HepG2 (cell line): ENCODE measurements at regions not wholly inside any gene's neighbourhood (a gene's known extent, or its start where the extent isn't known, plus 50 kb on each side); places are given as distances from the start of the nearest gene placed in this dataset.

Experiments
- ATAC-seq: fragments of 200-7000 bp; cut with Tn5 transposase; 3 replicates; pipeline ENCODE4 v1.9.1; 2020; ENCODE audit warnings: mild to moderate bottlenecking, moderate library complexity
- BruUV-seq: library from RNA; stranded (reverse); fragments of 400-500 nt; replicated peaks from 2 replicates; lab custom pipeline; 2021; lab: Mats Ljungman, UMichigan
- CTCF ChIA-PET: fragments of 300-600 bp; formaldehyde crosslinking; extraction: SDS; loops from one replicate; lab custom pipeline; 2021; ENCODE audit warnings: low total read pairs, inconsistent platforms, low intra/inter-chr PET ratio; lab: Yijun Ruan, JAX
- POLR2A ChIA-PET: fragments of 350-600 bp; sonication (Branson Sonifier 250); formaldehyde crosslinking; loops from one replicate; lab custom pipeline; 2020; ENCODE audit warnings: antibody characterized with exemption, inconsistent platforms; lab: Yijun Ruan, JAX
- DNase-seq: peaks from one replicate; pipeline ENCODE4 v3.0.0-alpha.2; 2015; ENCODE audit warnings: low spot score
- FAIRE-seq: peaks from 3 replicates; lab custom pipeline; 2011; peaks lifted over from hg19 to GRCh38; lab: Jason Lieb, UNC
- H2AFZ ChIP-seq: one replicate; pipeline ENCODE4 v1.6.1; 2011; ENCODE audit warnings: low read length, inconsistent platforms
- H3K27ac ChIP-seq: fragments of 300-600 bp; 3 replicates; pipeline ENCODE4 v1.8.0; 2011; ENCODE audit warnings: mixed run types, mild to moderate bottlenecking, mixed read lengths, low read length, inconsistent platforms; ENCODE audit not compliant: insufficient read depth; ENCODE audit errors: extremely low read length
- H3K27me3 ChIP-seq, 2 experiments: fragments of 200-600 bp in 1 of 2; 2 replicates in 1 of 2; 3 replicates in 1 of 2; pipeline versions ENCODE4 v1.6.0 to v1.8.0; 2011; ENCODE audit warnings: low read length in 2 of 2, mild to moderate bottlenecking in 2 of 2, moderate library complexity in 2 of 2, inconsistent platforms in 1 of 2; ENCODE audit not compliant: insufficient read depth in 2 of 2, control insufficient read depth in 1 of 2
- H3K36me3 ChIP-seq, 2 experiments: fragments of 200-600 bp in 1 of 2; replicated peaks in 1 of 2; 2 replicates in 1 of 2; 3 replicates in 1 of 2; pipeline versions ENCODE4 v1.5.1 to v1.8.0; 2011; ENCODE audit warnings: low read length in 2 of 2, inconsistent platforms in 1 of 2; ENCODE audit not compliant: insufficient read depth in 2 of 2, control insufficient read depth in 1 of 2
- H3K4me1 ChIP-seq: 2 replicates; pipeline ENCODE4 v1.5.1; 2012; ENCODE audit warnings: low read length, inconsistent platforms; ENCODE audit not compliant: insufficient read depth
- H3K4me2 ChIP-seq: 2 replicates; pipeline ENCODE4 v1.6.0; 2011; ENCODE audit warnings: low read depth, low read length, inconsistent platforms
- H3K4me3 ChIP-seq, 3 experiments: fragments of 200-600 bp in 1 of 3; sonication (generic), shearing (Covaris generic) in 1 of 3; replicated peaks in 1 of 3; 2 replicates each; pipeline ENCODE4 v1.5.1; 2011 to 2016; ENCODE audit warnings: low read length in 3 of 3, inconsistent platforms in 2 of 3, low read depth in 2 of 3, mild to moderate bottlenecking in 2 of 3, control low read depth in 1 of 3, mixed read lengths in 1 of 3; ENCODE audit not compliant: insufficient read depth in 1 of 3
- H3K79me2 ChIP-seq: one replicate; pipeline ENCODE4 v1.6.1; 2011; ENCODE audit warnings: low read length, inconsistent platforms; ENCODE audit not compliant: insufficient read depth
- H3K9ac ChIP-seq: 2 replicates; pipeline ENCODE4 v1.6.0; 2011; ENCODE audit warnings: mild to moderate bottlenecking, low read depth, low read length, inconsistent platforms; ENCODE audit not compliant: insufficient read depth
- H3K9me3 ChIP-seq: 2 replicates; pipeline ENCODE4 v1.5.1; 2012; ENCODE audit warnings: mild to moderate bottlenecking, low read length
- H4K20me1 ChIP-seq: 2 replicates; pipeline ENCODE4 v1.6.0; 2011; ENCODE audit warnings: inconsistent platforms, mild to moderate bottlenecking, low read length, moderate library complexity; ENCODE audit not compliant: insufficient read depth
- AGO1 ChIP-seq: fragments of 200-400 bp; formaldehyde crosslinking; IDR thresholded peaks from 2 replicates; pipeline ENCODE4 v1.6.1; 2017; ENCODE audit warnings: mild to moderate bottlenecking, low read depth, low read length, moderate library complexity; ENCODE audit not compliant: poor library complexity, severe bottlenecking
- EZH2 ChIP-seq: conservative IDR thresholded peaks from 2 replicates; pipeline ENCODE4 v1.6.1; 2012; ENCODE audit warnings: mild to moderate bottlenecking, low read depth, low read length, moderate library complexity
- HMG20B ChIP-seq: conservative IDR thresholded peaks from 2 replicates; pipeline ENCODE4 v1.6.1; 2016; ENCODE audit warnings: missing genetic modification reagents, missing compliant biosample characterization
- RARA ChIP-seq: IDR thresholded peaks from 2 replicates; pipeline ENCODE4 v1.6.1; 2016; ENCODE audit warnings: missing genetic modification reagents, missing compliant biosample characterization
- SRF ChIP-seq: IDR thresholded peaks from 2 replicates; pipeline ENCODE4 v1.6.1; 2011; ENCODE audit warnings: mild to moderate bottlenecking, low read depth, low read length, moderate library complexity
- ZNF432 ChIP-seq: sonication (generic); formaldehyde crosslinking; IDR thresholded peaks from 2 replicates; pipeline ENCODE4 v1.5.0; 2020; ENCODE audit warnings: missing genetic modification reagents, mild to moderate bottlenecking, borderline replicate concordance
- WGBS: methylation state at CpG from one replicate; pipeline ENCODE4 v1.1.6; 2017; ENCODE audit warnings: low lambda C conversion rate; 5-methylcytosine and 5-hydroxymethylcytosine counted together
- in situ Hi-C: cut with HindIII; loops from 2 replicates; pipeline ENCODE4 v1.10.0; 2017; ENCODE audit warnings: low pct_unique_long_range_greater_than_20kb; ENCODE audit not compliant: extremely low pct_ligation_motif_present
- intact Hi-C: fragments of 100-400 bp; cut with micrococcal nuclease; formaldehyde crosslinking; loops from one replicate; pipeline ENCODE4 v1.10.0; 2022; ENCODE audit not compliant: unreplicated experiment
- TF ChIP-seq, protein P1 (sequence below): IDR thresholded peaks from 2 replicates; pipeline ENCODE4 v1.6.1; 2016; ENCODE audit warnings: mild to moderate bottlenecking

DNA sequence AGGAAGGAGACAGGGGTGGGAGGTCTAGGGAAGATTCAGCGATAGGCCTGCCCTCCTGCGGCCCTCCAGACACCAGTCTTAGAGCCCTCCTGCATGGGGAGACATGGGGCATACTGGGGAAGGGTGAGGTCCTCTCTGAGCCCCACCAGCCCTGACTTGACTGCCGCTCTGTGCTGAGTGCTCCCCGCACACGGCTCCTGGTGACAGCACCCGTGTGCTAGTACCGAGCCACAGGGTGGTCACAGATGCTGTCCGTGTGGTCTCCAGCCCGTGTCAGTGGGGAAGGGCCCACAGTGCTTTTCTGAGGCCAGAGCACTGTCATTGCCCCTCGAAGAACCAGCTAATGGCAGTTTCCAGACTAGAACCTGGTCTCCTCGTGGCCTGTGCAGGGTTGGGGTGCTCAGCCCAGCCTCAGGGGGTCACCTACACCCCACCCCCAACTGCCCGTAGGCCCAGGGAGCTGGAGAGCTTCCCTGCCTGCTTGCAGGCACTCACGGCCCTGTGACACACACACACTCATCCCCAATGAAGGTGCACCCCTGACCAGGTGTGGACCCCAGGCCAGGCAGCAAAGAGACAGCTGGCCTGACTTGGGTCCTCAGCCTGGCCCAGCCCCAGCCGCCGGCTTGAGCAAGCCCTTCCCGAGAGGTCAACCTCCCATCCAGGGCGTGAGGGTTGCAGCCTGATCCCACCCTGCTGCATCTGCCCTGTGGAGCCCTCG is 86.0 kb upstream of the RET start:
- in situ Hi-C loops: no loop called here
- Histone ChIP-seq H4K20me1 (no peaks in the 10 kb centered on the region), H3K4me2 (no peak overlapping the region), H3K27me3 (peaks cover 7 to 22% of the 10 kb centered on the region in 2 experiments; a peak in 3 of 5 replicates), H3K9ac (no peak overlapping the region), H3K36me3 (no peaks in the 10 kb centered on the region), H3K27ac (no peak overlapping the region), H3K4me3 (no peak overlapping the region), H2AFZ (no peak overlapping the region), H3K79me2 (no peaks in the 10 kb centered on the region), H3K4me1 (no peaks in the 10 kb centered on the region), H3K9me3 (no peaks in the 10 kb centered on the region)
- FAIRE-seq (no peak), DNase-seq (no peak), ATAC-seq (peak; percentile 14; the same call in 2 of the 3 replicates)
- POLR2A ChIA-PET: no interaction called here
- BruUV-seq: no TSS peak
- CTCF ChIA-PET: no interaction called here
- intact Hi-C loops: no loop called here
- TF ChIP-seq ZNF432 (CRISPR knock-in tag) (no peak), EZH2 (no peak), SRF (no peak), AGO1 (no peak), RARA (CRISPR knock-in tag) (no peak), HMG20B (no peak)
- TF ChIP-seq, protein P1, sequence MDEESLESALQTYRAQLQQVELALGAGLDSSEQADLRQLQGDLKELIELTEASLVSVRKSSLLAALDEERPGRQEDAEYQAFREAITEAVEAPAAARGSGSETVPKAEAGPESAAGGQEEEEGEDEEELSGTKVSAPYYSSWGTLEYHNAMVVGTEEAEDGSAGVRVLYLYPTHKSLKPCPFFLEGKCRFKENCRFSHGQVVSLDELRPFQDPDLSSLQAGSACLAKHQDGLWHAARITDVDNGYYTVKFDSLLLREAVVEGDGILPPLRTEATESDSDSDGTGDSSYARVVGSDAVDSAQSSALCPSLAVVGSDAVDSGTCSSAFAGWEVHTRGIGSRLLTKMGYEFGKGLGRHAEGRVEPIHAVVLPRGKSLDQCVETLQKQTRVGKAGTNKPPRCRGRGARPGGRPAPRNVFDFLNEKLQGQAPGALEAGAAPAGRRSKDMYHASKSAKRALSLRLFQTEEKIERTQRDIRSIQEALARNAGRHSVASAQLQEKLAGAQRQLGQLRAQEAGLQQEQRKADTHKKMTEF (CRISPR knock-in tag): no peak
- WGBS: 38% methylated on average over 3 of the region's 18 CpGs
